ENCODE measurements at regions not wholly inside any gene's neighbourhood (a gene's known extent, or its start where the extent isn't known, plus 50 kb on each side); places are given as distances from the start of the nearest gene placed in this dataset.

DNA sequence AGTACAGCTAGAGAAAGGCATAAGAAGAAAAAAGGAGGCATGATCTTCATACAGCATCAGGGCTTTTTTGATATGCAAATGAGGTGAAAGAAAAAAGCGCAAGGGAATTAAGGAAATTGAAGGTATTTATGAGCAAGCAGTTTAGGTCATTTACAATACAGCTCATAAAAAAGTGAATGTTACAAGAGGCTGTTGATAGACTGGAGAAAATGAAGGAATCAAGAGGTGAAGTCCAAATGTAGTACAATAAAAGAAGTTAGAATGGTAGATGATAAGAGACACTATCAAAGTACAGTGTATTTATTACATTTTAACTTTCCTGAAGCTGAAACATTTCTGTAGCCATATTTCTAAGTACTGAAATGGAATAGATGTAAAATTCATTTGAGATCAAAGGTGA lies 1349.5 kb downstream of the ADGRL3 start:
- DNase-seq (ENCODE audit: low spot score in 2 of 2): no peak
- H3K27ac ChIP-seq: no peak overlapping the region
- no peak for TF ChIP-seq POLR2A (IDR thresholded peaks at IDR 0.05)
- no peak for TF ChIP-seq POLR2AphosphoS5 (IDR thresholded peaks at IDR 0.05)
- TF ChIP-seq, protein P1, sequence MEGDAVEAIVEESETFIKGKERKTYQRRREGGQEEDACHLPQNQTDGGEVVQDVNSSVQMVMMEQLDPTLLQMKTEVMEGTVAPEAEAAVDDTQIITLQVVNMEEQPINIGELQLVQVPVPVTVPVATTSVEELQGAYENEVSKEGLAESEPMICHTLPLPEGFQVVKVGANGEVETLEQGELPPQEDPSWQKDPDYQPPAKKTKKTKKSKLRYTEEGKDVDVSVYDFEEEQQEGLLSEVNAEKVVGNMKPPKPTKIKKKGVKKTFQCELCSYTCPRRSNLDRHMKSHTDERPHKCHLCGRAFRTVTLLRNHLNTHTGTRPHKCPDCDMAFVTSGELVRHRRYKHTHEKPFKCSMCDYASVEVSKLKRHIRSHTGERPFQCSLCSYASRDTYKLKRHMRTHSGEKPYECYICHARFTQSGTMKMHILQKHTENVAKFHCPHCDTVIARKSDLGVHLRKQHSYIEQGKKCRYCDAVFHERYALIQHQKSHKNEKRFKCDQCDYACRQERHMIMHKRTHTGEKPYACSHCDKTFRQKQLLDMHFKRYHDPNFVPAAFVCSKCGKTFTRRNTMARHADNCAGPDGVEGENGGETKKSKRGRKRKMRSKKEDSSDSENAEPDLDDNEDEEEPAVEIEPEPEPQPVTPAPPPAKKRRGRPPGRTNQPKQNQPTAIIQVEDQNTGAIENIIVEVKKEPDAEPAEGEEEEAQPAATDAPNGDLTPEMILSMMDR (IDR thresholded peaks at IDR 0.05): no peak
- H3K27me3 ChIP-seq: no peaks in the 10 kb centered on the region
- no peaks in the 10 kb centered on the region for H3K36me3 ChIP-seq
- intact Hi-C loops (cut with DNase I; ENCODE audit: low total_unique reads): no loop called here
- H3K9me3 ChIP-seq: no peaks in the 10 kb centered on the region
- no peaks in the 10 kb centered on the region for H3K4me1 ChIP-seq
- H3K4me3 ChIP-seq: no peak overlapping the region

DNA sequence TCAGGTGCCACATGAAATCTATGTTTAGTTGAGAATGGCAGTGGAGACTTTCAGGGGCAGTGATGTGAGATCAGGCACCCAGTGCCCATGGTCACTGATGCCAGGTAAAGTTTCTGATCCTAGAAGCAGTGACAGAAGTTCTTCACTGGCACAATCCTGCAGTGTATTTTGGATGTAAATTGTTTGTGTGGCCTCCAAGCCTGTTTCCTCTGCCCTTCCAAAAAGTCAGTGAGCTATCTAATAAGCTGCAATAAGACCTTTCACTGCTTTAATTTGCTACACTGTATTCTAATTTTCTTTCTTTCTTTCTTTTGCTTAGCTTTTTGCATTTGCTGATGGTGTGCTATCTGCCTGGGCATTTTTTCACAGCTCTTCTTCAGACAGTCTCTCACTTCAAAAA lies 1348.6 kb downstream of the ADGRL3 start:
- TF ChIP-seq, protein P1 (IDR thresholded peaks at IDR 0.05): no peak
- no peak for TF ChIP-seq POLR2AphosphoS5 (IDR thresholded peaks at IDR 0.05)
- no peak for TF ChIP-seq POLR2A (IDR thresholded peaks at IDR 0.05)
- Histone ChIP-seq H3K27me3 (no peaks in the 10 kb centered on the region), H3K36me3 (no peaks in the 10 kb centered on the region), H3K4me3 (no peak overlapping the region), H3K9me3 (no peaks in the 10 kb centered on the region), H3K27ac (no peak overlapping the region), H3K4me1 (no peaks in the 10 kb centered on the region)
- intact Hi-C loops (cut with DNase I; ENCODE audit: low total_unique reads): no loop called here
- DNase-seq (ENCODE audit: low spot score in 2 of 2): no peak

DNA sequence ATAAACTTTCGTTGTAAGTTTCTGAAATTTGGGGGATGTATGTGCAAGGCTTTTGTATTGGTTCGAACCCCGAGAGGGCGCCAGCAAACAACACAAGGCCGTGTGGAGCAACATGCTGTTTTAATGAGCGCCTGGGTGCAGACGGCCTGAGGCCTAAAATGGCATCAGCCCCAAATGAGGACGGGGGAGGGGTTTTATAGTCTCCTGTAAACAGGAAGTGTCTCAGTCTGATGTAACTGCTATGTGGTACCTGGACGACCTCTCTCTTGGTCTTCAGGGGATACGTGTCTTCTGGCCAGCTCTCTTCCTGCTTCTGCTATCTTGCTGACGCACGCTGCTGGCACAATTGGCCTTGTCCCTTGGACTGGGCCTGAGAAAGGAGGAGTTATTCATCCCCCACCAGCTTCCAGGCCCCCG lies 1348.0 kb downstream of the ADGRL3 start:
- no peaks in the 10 kb centered on the region for H3K4me1 ChIP-seq
- intact Hi-C loops (cut with DNase I; ENCODE audit: low total_unique reads): no loop called here
- no peaks in the 10 kb centered on the region for H3K9me3 ChIP-seq
- no peak overlapping the region for H3K4me3 ChIP-seq
- TF ChIP-seq POLR2A (IDR thresholded peaks at IDR 0.05) (no peak), POLR2AphosphoS5 (IDR thresholded peaks at IDR 0.05) (no peak)
- TF ChIP-seq, protein P1 (IDR thresholded peaks at IDR 0.05): no peak
- no peak for DNase-seq (ENCODE audit: low spot score in 2 of 2)
- H3K27ac ChIP-seq: no peak overlapping the region
- H3K27me3 ChIP-seq: no peaks in the 10 kb centered on the region
- H3K36me3 ChIP-seq: no peaks in the 10 kb centered on the region

DNA sequence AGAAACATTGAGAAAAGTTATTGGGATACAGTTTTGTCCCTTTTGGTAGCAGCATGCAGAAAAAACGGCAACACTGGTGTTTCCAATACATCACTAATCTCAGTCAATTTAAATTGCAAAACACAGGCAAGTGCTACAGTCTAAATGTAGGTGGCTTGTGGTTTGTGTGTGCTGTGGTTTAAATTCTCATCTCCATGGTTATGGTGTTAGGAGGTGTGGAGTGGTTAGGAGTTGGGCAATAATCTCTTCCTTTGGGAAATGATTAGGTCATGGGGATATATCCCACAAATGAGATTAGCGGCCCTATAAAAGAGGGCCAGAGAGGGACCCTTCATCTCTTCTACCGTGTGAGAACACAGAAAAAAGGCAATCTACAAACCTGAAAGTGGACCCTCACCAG lies 1344.3 kb downstream of the ADGRL3 start:
- H3K4me3 ChIP-seq: no peak overlapping the region
- H3K27ac ChIP-seq: no peak overlapping the region
- H3K36me3 ChIP-seq: no peaks in the 10 kb centered on the region
- TF ChIP-seq POLR2AphosphoS5 (IDR thresholded peaks at IDR 0.05): no peak
- TF ChIP-seq POLR2A (IDR thresholded peaks at IDR 0.05): no peak
- TF ChIP-seq, protein P1 (IDR thresholded peaks at IDR 0.05): no peak
- intact Hi-C loops (cut with DNase I; ENCODE audit: low total_unique reads): no loop called here
- H3K4me1 ChIP-seq: no peaks in the 10 kb centered on the region
- H3K27me3 ChIP-seq: no peaks in the 10 kb centered on the region
- no peaks in the 10 kb centered on the region for H3K9me3 ChIP-seq
- DNase-seq (ENCODE audit: low spot score in 2 of 2): no peak

DNA sequence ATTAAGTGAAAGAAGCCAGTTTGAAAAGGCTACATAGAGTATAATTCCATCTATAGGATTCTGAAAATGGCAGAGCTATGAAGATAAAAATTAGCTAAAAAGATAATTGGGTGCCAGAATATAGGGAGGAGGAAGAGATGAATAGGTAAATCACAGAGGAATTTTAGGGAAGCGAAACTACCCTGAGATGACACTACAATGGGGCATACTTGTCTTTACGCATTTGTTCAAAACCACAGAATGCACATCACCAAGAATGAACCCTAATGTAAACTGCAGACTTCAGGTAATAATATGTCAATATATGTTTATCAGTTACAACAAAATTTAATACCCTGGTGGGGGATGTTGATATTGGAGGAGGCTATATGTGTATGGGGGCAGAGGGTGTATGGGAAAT lies 1342.9 kb downstream of the ADGRL3 start:
- intact Hi-C loops (cut with DNase I; ENCODE audit: low total_unique reads): no loop called here
- no peaks in the 10 kb centered on the region for H3K27me3 ChIP-seq
- TF ChIP-seq, protein P1 (IDR thresholded peaks at IDR 0.05): no peak
- no peak for TF ChIP-seq POLR2A (IDR thresholded peaks at IDR 0.05)
- no peak for TF ChIP-seq POLR2AphosphoS5 (IDR thresholded peaks at IDR 0.05)

More for the DNA sequence above, 1342.9 kb downstream of the ADGRL3 start:
- H3K9me3 ChIP-seq: peaks cover 0 to under 1% of the 10 kb centered on the region in 2 donors
- no peaks in the 10 kb centered on the region for H3K4me1 ChIP-seq
- H3K4me3 ChIP-seq: no peak overlapping the region
- no peak overlapping the region for H3K27ac ChIP-seq
- no peak for DNase-seq (ENCODE audit: low spot score in 2 of 2)
- H3K36me3 ChIP-seq: no peaks in the 10 kb centered on the region
